HG03135 (cell line): ENCODE measurements at regions not wholly inside any gene's neighbourhood (a gene's known extent, or its start where the extent isn't known, plus 50 kb on each side); places are given as distances from the start of the nearest gene placed in this dataset.
"Not testable (repeated sequence)": the region's sequence is repeated elsewhere in the genome, so short reads cannot be mapped to it uniquely, and the experiment has no call there.

ENCODE experiments used
- ATAC-seq: cut with Tn5 transposase; IDR thresholded peaks from one replicate; pipeline ENCODE4 v1.9.1; 2021; ENCODE audit warnings: mild to moderate bottlenecking, moderate library complexity; ENCODE audit not compliant: unreplicated experiment

GRCh38 chr9:38133595-38133994 lies 64.6 kb upstream of the SHB start:
- no peak for ATAC-seq

GRCh38 chr9:38132956-38133355 lies 63.9 kb upstream of the SHB start:
- ATAC-seq, result no peak

DNA sequence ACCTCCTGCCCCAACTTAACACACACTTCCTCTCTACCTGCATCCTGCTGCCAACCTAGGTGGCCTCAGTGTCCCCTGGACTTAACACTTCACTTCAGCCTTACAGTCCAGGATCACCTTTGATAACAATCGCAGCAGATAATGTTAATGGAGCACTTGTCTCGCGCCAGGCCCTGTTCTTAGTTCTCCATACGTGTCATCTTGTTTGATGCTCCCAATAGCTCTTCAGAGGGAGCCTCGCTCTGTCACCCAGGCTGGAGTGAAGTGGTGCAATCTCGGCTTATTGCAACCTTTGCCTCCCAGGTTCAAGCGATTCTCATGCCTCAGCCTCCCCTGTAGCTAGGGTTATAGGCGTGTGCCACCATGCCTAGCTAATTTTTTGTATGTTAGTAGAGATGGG lies 62.7 kb upstream of the SHB start:
- no peak for ATAC-seq

DNA sequence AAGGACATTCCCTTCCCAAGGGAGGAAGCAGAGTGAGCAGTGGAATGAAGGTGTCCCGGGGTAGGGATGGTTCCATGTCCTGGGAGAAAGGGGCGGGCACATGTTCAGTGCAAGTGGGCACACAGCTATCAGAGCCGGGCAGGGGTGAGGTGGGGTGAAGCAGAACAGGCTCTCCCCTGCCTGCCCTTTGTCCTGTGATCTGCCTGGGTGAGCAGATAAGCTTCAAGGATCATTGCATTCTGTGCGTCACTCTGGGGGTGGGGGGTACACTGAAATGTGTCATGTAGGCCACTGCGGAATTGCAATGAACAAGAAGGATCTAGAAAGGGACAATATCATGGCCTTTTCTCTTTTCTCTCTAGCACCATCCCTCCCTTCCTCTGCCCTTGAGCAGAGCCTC lies 61.7 kb upstream of the SHB start:
- ATAC-seq, result no peak

- ATAC-seq, result no peak
These were observed 60.3 kb upstream of the SHB start for GRCh38 chr9:38129366-38129765.

DNA sequence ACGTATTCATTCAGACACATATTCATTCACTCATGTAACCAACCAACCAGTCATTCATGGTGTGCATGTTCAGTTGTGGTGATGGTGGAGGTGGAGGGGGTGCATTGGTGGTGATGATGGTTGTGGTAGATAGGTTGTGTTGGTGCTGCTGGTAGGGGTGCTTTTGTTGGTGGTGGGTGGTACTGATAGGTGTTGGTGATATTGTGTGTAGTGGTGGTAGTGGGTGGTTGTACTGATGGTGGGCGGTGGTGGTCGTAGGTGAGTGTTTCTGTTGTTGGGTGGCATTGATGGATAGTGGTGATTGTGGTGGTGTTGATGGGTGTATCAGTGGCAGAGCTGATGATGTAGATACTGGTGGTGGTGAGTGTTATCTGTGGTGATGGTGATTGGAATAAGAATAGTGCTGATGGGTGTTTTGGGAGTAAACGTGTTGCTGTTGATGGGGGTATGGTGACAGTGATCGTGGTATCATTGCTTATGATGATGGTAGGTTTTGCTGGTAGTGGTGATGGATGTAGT lies 59.8 kb upstream of the SHB start:
- no peak for ATAC-seq

GRCh38 chr9:38127271-38127839 lies 58.3 kb upstream of the SHB start:
- ATAC-seq, result no peak

GRCh38 chr9:38126730-38127129 lies 57.7 kb upstream of the SHB start:
- no peak for ATAC-seq

GRCh38 chr9:38125889-38126288 lies 56.9 kb upstream of the SHB start:
- ATAC-seq, result no peak

GRCh38 chr9:38123359-38123758 lies 54.3 kb upstream of the SHB start:
- ATAC-seq, result not testable (repeated sequence)

DNA sequence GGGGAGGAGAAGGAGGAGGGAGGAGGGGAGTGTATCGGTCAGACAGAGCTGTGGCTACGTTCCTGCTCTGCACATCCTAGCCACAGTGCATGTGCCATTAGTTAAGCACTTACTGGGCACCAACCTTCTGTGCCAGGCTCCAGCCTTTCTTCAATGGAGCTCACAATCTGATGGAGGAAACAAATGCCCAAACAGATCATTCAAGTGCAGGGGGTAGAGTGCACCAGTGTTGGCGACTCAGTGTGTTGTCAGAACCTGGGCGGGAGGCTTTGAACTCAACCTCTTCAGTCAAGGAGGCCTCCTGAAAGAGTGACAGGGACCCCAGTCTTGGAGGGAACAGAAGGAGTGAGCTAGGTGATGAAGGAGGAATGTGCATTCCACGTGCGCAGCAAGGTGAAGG lies 51.9 kb upstream of the SHB start:
- ATAC-seq, result no peak

DNA sequence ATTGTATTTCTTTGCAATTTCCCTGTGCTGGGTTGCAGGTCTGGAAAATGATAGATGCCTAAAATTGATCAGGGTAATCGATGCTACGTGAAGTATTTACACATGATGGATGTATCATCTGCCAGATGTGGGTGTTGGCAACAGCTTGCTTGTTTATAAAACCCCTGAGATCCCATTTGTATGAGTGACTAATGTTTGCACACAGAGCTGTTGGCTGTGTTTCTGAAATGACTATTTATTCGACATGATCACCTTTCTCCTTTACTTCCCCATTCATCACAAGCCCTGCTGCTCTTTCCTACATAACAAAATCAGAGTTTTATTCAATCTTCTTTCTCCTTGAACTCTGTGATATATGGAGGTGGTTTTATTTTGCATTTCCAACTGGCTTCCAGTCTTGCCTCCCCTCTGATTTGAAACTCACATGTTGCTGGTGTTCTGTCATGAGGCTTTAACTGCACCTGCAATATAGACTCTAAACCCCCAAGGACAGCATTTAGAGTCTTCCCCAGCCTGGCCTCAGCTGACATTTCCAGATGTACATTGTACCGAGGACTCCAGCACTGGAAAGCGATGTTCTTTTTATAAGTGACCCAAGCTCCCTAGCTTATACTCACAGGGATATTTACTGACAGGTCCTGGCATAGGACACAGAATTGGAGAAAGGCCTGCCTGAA lies 50.7 kb upstream of the SHB start:
- no peak for ATAC-seq

GRCh38 chr9:38118862-38119438 lies 49.9 kb upstream of the SHB start:
- ATAC-seq, result no peak
